ENCODE measurements at regions not wholly inside any gene's neighbourhood (a gene's known extent, or its start where the extent isn't known, plus 50 kb on each side); places are given as distances from the start of the nearest gene placed in this dataset.
"Not testable (repeated sequence)": the region's sequence is repeated elsewhere in the genome, so short reads cannot be mapped to it uniquely, and the experiment has no call there.

DNA sequence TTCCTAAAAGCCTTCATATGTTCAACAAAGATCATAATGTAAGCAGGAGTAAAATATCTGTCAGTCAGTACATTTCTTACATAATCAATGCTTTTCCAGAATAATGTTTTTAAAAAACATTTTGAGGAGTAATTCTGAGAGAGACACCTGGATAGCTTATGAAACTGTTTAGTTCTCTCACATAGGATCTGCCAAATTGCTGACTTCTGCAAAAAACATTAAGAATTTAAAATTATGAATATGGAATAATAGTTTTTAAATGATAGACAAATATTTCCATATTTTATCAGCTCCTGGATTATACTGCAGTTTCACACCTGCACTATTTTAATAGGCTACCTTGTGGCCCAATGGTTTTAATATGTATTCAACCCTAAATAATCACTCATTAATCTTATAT is 142.7 kb upstream of the RUNX1 start:
- no peak for DNase-seq (ENCODE audit: low read depth, low spot score)

DNA sequence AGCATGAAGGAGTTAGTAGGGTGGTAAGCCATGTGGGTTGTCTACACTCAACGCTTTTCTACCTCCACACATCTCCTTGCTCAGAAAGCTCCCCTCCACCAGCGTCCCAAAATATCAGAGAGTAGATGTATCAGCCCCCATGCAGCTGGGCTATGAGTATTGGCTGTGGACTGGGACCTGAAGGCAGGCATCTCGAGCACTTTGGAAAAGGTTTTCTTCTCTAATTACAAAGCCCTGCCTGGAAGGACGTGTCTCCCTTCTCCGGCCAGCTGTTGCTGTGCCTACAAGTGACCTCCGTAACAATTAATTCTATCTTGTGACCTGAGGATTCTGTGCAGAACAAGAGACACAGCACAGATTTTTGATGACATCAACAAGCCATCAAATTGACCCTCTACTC is 142.0 kb upstream of the RUNX1 start:
- no peak for DNase-seq (ENCODE audit: low read depth, low spot score)

DNA sequence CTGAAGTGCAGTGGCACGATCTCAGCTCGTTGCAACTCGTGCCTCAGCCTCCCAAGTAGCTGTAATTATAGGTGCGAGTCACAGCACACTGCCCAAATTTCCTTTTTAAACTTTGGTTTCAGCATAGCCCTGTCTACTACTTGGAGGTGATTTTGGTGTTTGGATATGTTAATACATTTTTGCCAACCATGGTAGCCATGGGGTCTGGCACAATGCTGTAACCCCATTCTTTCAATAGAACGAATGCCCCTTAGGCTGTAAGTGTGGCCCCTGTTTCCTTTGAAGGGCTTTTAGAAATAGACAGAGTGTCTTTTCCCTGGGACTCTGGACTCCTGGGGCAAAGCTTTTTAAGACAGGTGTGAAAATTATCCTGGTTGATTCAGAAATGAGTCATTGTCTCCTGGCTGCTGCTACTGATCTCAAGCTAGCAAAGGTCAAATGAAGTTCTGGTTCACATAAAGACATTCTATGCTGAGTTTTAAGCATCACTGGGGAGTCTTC is 141.1 kb upstream of the RUNX1 start:
- DNase-seq (ENCODE audit: low read depth, low spot score), result no peak

DNA sequence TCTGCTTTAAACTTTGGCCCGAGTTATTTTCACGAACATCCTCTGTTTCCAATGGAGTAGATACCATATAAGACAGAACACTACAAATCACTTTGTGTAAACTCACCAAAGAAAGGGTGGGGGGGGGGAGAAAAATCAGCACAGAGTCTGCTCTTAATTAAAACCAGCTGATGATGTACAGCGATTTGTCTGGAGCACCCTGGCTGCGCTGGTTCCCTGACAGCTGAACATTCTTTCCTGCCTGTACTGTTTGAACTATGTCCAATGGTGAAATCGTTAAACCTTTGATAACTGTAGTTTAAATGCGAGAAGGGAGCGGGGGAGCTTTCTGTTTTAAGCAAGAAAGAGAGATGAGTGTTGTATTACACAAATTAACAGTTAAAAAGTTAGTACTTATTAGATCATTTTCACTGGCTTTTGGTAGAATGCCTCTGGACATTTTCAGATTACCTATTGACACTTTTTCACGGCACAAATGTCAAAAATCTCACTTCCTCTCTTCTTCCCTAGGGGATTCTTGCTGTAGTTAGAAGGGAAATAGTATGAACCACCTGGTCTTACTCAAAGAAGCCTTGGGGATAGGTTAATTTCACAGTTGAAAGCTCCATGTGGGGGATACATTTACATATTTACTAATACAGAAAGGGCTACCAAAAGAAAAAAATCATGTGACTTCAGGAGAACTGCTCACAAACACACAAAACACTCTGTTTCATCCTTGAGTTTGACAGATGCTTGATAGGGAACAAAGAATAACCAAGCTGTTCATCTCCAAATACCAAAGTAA is 140.2 kb upstream of the RUNX1 start:
- no peak for DNase-seq (ENCODE audit: low read depth, low spot score)

DNA sequence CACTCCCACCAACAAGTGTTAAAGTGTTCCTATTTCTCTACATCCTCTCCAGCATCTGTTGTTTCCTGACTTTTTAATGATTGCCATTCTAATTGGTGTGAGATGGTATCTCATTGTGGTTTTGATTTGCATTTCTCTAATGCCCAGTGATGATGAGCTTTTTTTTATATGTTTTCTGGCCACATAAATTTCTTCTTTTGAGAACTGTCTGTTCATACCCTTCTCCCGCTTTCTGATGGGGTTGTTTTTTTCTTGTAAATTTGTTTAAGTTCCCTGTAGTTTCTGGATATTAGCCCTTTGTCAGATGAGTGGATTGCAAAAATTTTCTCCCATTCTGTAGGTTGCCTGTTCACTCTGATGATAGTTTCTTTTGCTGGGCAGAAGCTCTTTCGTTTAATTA is 134.3 kb upstream of the RUNX1 start:
- DNase-seq (ENCODE audit: low read depth, low spot score), result not testable (repeated sequence)

DNA sequence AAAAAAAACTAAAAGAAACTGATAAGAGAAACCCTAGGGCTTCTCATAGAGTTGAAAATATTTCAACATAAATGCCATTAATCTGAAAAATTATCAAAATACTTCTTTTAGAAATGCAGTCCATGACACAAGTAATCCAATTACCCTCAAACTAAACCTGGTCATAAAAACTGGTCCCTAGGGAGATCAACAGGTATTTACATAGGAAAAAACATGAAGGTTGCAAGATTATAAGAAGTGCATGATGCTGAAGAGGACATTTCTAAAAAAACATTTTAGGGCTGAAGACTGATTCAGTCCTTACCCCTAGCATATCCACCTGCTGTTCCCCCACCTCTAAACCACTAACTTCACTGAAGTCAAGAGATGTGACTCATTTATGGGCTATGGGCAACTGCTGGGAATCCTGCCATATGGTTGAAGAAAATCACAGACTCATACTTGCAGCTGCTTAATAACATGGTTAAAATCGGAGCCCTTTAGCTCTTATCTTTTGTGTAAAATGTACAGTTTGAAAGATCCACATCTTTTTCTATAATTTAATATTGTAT is 131.0 kb upstream of the RUNX1 start:
- DNase-seq (ENCODE audit: low read depth, low spot score), result no peak

DNA sequence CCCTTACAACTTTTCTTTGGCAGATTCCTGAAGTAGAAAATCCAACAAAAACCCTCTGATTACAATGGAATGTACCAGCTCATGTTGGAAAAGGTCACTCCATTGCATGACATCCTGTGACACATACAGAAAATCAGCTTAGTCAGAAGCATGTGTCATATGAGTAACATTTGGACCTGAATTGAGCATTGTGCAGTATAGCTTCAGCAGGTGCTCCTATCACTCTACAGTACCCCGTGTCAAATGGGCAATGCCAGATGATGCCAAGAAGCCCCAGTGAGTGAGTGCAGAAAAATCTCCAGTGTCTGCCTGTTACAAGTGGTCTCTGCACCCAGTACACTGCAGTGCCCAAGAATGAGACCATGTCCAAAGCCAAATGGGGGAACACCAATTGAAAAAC is 129.7 kb upstream of the RUNX1 start:
- DNase-seq (ENCODE audit: low read depth, low spot score), result no peak

DNA sequence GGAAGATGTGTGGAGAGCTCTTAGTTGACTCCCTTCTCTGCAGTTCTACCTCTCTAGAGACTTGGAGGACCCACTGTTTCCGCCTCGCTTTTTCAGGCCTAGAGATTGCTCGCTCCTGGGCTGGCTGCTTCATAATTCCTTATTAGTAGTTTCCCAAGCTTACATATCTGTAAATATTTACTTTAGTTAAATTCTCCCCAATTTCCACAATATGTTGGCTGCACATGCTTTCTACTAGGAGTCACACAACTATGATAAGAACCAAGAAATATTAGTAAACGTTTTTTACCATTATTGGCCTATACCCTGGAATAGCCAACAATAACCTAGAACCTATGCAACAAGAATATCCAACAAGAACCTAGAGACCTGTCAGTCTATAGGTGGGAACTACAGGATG is 129.0 kb upstream of the RUNX1 start:
- no peak for DNase-seq (ENCODE audit: low read depth, low spot score)

DNA sequence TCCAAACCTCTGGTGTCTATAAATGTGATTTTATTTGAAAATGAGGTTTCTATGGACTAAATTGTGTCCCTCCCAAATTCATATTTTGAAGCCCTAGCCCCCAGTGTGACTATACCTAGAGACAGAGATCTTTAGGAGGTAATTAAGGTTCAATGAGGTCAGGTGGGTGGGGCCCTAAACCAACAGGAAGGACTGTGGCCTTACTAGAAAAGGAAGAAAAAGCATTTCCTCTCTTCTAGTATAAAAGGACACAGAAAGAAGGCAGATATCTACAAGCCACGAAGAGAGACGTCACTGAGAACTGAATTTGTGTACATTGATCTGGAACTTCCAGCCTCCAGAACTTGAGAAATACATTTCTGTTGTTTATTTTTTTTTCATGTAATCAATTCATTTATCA is 123.1 kb upstream of the RUNX1 start:
- no peak for DNase-seq (ENCODE audit: low read depth, low spot score)

DNA sequence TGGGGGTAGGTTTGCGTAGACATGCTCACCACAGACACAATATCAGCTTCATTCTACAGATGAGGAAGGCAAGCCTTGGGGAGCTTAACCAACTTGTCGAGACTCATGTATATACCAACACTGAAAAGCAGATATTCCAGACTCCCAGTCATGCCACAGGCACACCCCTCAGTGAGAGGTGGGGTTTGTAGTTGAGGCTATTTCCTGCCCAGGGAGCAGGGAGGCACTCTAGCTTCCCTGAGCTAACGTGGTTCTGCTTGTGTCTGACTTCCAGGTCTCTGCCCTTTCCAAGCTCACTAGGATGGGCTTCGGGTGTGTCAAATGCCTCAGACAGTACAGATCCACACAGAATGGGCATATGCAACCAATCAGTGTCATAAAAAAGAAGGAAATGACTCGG is 122.3 kb upstream of the RUNX1 start:
- DNase-seq (ENCODE audit: low read depth, low spot score), result no peak

DNA sequence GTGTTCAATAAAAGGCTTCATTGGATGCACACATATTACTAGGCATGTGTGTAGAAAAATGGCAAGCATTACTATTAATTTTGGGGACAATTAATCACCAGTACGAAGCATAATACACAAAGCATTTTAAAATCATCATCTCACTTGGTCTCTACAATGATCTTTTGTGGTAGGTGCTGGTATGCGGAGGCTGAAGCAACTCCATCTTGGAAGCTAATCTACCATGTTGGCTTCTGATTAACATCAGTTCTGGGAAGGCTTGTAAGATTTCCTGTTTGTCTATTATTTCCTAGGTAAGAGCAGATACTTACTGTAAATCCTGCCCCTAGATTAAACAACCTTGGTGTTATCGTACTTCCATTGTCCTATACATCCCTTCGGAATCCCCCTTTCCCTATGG is 121.7 kb upstream of the RUNX1 start:
- DNase-seq (ENCODE audit: low read depth, low spot score), result no peak

DNA sequence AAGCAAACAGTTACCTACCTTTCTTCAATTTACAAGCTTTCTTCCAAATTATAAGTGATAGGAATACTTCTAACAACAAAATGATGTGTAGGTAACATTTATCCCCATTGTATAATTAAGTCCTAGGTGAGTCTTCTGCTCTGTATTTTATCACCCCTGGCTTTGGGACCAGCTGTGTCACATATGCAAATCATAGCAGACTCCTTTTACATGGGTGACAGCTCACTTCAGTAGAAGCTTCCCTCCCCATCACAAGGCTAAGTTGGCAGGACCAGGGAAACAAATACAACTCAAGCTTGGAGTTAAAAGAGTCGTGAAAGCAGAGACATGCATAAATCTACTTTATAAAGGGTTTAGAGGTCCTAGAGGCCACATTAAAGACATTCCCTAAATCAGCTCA is 121.1 kb upstream of the RUNX1 start:
- no peak for DNase-seq (ENCODE audit: low read depth, low spot score)

DNA sequence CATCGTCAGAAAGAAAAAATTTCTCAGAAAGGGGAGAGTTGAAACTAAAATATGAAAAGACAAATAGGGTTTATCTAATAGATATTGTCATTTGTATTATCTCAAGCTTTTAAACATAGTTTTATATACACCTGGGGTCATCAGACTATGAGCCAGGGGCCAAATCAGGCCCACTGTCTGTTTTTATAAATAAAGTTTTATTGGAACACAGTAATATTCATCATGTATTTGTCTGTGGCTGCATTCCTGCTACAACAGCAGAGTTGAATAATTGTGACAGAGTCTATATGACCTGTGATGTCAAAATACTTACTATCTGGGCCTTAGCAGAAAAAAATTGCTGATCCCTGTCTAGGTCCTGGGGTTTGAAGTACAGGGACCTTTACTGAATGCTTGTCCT is 120.5 kb upstream of the RUNX1 start:
- no peak for DNase-seq (ENCODE audit: low read depth, low spot score)

DNA sequence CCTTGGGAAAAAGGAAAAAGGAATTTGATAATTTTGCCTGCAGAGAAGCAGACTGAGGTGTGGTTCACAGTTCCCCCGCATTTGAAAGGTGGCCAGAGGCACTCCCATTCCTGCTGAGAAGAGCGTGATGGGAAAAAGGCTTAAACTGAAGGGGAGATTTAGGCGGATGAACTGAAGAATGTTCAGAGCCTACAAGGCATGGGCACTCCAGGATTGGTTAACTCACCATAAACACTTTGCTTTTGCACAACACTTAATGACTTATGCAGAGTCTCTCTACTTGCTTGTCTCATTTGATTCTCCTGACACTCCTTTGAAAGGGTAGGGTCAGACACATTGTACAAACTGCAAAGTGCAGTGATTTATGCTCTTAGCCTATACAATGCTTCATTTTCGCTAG is 119.6 kb upstream of the RUNX1 start:
- DNase-seq (ENCODE audit: low read depth, low spot score), result no peak

DNA sequence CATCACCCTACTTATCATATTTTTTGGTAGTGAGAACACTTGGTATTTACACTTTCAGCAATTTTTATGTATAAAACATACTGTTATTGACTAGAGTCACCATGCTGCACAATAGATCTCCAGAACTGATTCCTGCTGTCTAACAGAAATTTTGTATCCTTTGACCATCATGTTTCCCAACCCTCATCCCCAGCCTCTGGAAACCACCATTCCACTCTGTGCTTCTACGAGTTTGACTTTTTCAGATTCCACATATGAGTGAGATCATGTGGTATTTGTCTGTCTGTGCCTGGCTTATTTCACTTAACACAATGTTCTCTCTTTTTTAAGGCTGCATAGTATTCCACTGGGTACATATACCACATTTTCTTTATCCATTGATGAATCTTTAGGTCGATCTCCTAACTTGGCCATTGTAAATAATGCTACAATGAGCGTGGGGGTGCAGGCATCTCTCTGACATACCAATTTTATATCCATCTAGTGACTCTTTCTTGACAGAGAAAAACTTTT is 115.9 kb upstream of the RUNX1 start:
- DNase-seq (ENCODE audit: low read depth, low spot score), result no peak

DNA sequence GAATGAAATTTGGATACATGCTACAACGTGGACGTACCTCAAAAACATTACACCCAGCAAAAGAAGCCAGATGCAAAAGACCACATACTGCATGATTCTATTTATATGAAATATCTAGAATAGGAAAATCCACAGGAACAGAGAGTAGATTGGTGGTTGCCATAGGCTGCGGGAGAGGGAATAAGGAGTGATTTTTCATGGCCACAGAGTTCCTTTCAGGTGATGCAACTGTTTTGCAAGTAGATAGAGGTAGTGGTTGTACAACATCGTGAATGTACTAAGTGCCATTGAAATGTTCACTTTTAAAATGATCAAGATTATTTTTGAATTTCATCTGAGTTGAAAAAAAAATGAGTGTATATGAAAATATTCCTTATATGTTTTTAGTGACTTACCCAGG is 115.3 kb upstream of the RUNX1 start:
- DNase-seq (ENCODE audit: low read depth, low spot score), result no peak

DNA sequence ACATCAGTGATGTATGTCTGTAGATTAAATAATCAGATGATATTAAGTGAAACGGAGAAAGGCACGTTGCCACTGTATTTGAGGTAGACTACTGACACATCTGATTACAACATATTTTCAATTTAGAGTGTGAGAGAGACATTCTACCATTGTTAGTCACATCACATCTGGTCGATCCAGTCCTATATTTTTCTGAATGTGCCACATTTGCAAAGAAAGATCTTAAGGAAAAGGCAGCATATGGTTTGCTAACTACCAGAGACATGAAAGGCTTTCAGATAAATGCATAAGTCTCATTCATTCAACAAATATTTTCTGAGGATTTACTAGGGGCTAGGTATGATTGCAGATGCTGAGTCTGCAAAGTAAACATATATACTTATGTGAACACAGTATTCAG is 114.3 kb upstream of the RUNX1 start:
- DNase-seq (ENCODE audit: low read depth, low spot score), result no peak

DNA sequence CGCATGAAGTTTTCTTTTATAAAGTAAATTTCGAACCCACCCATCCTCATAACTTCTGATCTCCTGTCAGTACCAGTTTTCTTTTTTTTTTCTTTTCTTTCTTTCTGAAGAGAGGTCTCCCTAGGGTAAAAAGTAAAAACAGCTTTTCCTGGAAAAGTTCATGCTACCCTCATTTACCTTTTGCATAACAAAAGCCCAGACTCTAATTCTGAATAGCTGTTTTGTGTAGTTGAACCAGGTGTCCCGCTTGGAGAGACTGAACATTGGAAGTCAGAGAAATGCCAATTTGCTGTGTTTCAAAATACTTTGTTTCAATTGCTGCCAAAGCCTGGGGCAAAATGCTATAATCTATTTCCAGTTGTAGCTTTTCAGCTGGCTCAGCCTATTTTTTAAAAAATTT is 113.7 kb upstream of the RUNX1 start:
- DNase-seq (ENCODE audit: low read depth, low spot score), result no peak

DNA sequence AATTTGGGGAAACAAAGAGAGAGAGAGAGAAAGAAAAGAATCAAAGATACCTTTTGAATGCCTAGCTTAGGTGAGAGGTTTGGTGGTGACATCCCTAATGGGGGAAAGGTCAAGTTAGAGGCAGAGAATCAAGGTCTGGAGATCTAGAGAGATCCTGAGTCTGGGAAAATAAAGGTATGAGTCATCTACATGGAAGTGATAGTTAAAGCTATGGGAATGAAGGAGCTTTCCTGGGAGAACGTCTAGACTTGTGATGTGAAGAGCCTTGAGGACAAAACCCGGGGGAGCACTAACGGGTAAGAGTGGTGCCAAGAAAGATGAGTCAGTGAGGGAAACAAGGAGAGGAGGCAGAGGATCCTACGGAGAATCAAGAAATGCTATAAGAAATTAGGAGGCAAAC is 110.8 kb upstream of the RUNX1 start:
- DNase-seq (ENCODE audit: low read depth, low spot score), result no peak

DNA sequence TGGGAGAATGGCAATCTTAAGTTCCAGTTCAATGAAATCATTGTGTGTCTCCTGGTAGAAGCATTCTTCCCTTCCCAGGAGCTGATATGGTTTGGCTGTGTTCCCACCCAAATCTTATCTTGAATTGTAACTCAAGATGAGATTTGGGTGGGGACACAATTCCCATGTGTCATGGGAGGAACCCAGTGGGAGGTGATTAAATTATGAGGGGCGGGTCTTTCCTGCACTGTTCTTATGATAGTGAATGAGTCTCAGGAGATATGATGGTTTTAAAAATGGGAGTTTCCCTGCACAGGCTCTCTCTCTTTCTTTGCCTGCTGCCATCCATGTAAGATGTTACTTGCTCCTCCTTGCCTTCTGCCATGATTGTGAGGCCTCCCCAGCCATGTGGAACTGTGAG is 108.3 kb upstream of the RUNX1 start:
- not testable (repeated sequence) for DNase-seq (ENCODE audit: low read depth, low spot score)

DNA sequence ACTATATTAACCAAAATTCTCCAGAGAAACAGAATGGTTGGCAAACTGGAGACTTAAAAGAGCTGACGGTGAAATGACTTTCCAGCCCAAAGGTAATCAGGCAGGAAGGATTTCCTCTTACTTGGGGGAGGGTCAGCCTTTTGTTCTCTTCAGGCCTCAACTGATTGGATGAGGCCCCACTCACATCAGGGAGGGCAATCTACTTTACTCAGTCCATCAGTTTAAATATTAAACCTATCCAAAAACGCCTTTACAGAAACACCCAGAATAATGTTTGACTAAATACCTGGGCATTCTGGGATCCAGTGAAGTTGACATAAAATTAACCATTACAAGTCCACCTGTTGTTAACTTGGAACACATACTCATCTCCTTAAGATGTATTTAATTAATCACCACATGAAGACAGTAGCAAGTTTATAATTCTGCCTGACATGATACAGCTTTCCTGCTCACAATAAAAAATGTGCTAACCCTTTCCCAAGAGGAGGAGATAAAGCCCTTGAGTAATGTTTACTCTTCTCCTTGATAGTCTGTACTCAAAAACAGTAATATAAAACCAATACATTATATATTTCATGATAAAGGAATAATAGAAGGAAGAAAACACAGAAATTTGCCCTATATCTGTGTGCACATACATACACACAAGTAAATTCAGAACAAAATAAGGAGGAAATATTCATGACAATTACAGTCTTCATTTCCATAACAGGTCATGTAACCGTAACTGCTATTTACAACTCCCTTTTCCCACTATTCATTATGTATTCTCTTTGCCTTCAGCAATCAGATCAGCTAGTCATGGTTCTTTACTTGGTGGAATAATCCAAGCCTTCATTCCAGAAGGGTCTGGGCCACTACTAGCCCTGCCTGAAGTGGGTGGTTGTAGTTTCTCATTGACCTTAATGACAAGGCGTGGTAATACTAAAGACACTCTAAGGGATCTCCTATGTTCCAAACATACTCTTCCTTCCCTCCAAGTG is 107.5 kb upstream of the RUNX1 start:
- no peak for DNase-seq (ENCODE audit: low read depth, low spot score)

DNA sequence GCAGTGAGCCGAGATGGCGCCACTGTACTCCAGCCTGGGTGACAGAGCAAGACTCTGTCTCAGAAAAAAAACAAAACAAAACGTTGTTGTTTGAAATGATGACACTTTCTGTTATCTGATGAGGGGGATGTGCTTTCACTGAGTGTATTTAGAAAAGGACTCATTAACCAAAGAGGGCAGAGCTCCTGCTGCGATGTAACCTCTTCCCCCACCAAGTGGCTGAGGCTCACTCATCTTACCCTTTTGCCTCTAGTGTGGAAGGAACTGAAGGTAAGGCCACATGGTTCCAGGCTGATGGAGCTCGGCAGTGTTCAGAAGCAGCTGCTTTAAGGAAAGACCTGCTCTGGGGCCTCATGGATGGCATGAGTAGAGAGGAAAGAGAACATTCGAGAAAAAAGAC is 105.7 kb upstream of the RUNX1 start:
- no peak for DNase-seq (ENCODE audit: low read depth, low spot score)

Measured in pulmonary artery endothelial cell (primary cell).